Kidney (tissue), 13 donors: ENCODE measurements at regions not wholly inside any gene's neighbourhood (a gene's known extent, or its start where the extent isn't known, plus 50 kb on each side); places are given as distances from the start of the nearest gene placed in this dataset.

Source experiments
- DNase-seq, 5 donors: peaks; one replicate each; pipeline ENCODE4 v3.0.0-alpha.2; 2013 to 2020
- FAIRE-seq: peaks from 2 replicates; lab custom pipeline; 2012; peaks lifted over from hg19 to GRCh38; lab: Jason Lieb, UNC
- H3K27ac ChIP-seq, 2 donors: one replicate each; pipeline ENCODE4 v1.7.0; 2013; ENCODE audit warnings: low read depth in 2 of 2, low read length in 2 of 2, inconsistent platforms in 1 of 2
- H3K27me3 ChIP-seq: one replicate; pipeline ENCODE4 v1.7.1; 2013; ENCODE audit warnings: low read length, inconsistent platforms; ENCODE audit not compliant: control insufficient read depth, insufficient read depth
- H3K36me3 ChIP-seq, 3 donors: one replicate each; pipeline versions ENCODE4 v1.7.0 to v1.7.1; 2013; ENCODE audit warnings: low read length in 3 of 3, control low read depth in 1 of 3, inconsistent platforms in 1 of 3; ENCODE audit not compliant: insufficient read depth in 3 of 3, control insufficient read depth in 2 of 3
- H3K4me1 ChIP-seq, 3 donors: one replicate each; pipeline versions ENCODE4 v1.7.0 to v1.7.1; 2013; ENCODE audit warnings: low read length in 3 of 3, inconsistent platforms in 1 of 3, low read depth in 1 of 3; ENCODE audit not compliant: control insufficient read depth in 2 of 3, insufficient read depth in 2 of 3
- H3K4me3 ChIP-seq, 3 donors: one replicate each; pipeline versions ENCODE4 v1.7.0 to v1.8.1; 2013; ENCODE audit warnings: low read length in 3 of 3, control low read depth in 1 of 3, inconsistent platforms in 1 of 3
- H3K9ac ChIP-seq, 3 donors: one replicate each; pipeline versions ENCODE4 v1.7.0 to v1.7.1; 2013; ENCODE audit warnings: low read length in 3 of 3, control low read depth in 1 of 3, inconsistent platforms in 1 of 3
- H3K9me3 ChIP-seq, 3 donors: one replicate each; pipeline versions ENCODE4 v1.7.0 to v1.7.1; 2013; ENCODE audit warnings: low read length in 3 of 3, control low read depth in 1 of 3, inconsistent platforms in 1 of 3; ENCODE audit not compliant: control insufficient read depth in 2 of 3, insufficient read depth in 1 of 3
- intact Hi-C: fragments of 100-400 bp; cut with DNase I; formaldehyde crosslinking; loops from one replicate; pipeline ENCODE4 v1.11.1; 2022
- TF ChIP-seq, protein P1 (sequence below): IDR thresholded peaks from 3 replicates; pipeline ENCODE4 v1.5.1; 2012; ENCODE audit warnings: mild to moderate bottlenecking, moderate library complexity, borderline replicate concordance; ENCODE audit not compliant: insufficient read depth; ENCODE audit errors: extremely low read depth
- donor health status: control.
- donor health status: control.
- donor health status: control.
- donor health status: control.
- donor health status: control.
- donor health status: DM: yes; HTN: yes; CAD: no.
- donor health status: Normal renal cell carcinoma (clear cell type).

DNA sequence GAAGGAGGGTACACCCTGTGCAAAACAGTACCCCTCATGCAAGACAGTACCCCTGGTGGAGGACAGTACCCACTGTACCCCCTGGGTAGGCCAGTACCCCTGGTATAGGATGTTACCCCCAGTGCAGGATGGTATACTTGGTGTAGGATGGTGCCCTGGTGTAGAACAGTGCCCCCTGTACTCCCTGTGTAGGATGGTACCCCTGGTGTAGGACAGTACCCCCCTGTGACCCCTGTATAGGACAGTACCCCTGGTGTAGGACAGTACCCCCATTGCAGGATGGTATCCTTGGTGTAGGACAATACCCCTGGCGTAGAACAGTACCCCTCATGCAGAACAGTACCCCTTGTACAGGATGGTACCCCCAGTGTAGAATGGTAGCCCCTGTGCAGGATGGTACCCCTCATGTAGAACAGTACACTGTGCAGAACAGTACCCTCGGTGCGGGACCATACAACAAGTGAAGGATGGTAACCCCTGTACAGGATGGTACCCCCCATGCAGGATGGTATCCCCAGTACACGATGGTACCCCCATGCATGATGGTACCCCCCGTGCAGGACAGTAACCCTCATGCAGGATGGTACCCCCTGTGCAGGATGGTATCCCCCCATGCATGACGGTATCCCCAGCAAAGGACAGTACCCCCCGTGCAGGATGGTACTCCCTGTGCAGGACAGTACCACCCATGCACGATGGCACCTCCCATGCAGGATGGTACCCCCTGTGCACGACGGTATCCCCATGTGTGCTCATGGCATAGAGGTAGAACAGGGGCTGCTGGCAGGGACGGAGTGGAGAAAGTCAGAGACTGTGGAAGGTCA, 248.0 kb downstream of the DCDC2C start:
- no peak overlapping the region for H3K4me3 ChIP-seq
- no peak overlapping the region for H3K27ac ChIP-seq
- no peaks in the 10 kb centered on the region for H3K4me1 ChIP-seq
- no peak overlapping the region for H3K9ac ChIP-seq
- H3K9me3 ChIP-seq, result peaks cover 0 to 14% (median 0%) of the 10 kb centered on the region in 3 donors
- TF ChIP-seq, protein P1, sequence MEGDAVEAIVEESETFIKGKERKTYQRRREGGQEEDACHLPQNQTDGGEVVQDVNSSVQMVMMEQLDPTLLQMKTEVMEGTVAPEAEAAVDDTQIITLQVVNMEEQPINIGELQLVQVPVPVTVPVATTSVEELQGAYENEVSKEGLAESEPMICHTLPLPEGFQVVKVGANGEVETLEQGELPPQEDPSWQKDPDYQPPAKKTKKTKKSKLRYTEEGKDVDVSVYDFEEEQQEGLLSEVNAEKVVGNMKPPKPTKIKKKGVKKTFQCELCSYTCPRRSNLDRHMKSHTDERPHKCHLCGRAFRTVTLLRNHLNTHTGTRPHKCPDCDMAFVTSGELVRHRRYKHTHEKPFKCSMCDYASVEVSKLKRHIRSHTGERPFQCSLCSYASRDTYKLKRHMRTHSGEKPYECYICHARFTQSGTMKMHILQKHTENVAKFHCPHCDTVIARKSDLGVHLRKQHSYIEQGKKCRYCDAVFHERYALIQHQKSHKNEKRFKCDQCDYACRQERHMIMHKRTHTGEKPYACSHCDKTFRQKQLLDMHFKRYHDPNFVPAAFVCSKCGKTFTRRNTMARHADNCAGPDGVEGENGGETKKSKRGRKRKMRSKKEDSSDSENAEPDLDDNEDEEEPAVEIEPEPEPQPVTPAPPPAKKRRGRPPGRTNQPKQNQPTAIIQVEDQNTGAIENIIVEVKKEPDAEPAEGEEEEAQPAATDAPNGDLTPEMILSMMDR, result no peak
- no peaks in the 10 kb centered on the region for H3K27me3 ChIP-seq
- no peak for FAIRE-seq
- no peaks in the 10 kb centered on the region for H3K36me3 ChIP-seq
- intact Hi-C loops, result no loop called here
- no peak for DNase-seq

DNA sequence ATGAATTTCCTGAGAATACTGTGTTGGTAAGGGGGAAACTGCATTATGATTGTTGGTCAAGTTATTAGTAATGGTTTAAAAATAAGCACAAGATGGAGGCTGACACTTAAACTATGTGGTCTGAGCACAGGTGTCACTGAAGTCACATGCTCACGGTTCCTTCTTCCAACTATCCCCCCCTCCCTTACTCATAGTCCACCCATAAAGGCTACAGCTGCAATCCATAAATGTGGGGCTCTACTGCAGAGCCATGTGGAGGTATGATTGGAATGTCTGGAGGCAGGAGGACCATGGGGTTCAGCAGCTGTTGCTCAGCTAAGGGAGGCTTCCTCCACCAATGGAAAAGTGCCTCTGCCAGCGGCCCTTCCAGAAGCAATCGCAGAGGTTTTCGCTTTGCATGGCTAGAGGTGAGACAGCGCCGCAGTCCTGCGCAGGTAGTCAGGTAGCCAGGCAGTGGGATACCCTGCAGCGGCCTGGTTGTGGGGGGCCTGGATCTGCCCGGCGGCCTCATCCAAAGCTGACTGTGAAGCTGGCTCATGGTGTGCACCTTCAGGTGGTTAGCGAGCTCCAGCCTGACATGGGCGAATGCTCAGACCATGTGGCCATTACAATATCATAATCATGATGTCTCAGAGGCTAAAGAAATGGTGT, 249.6 kb downstream of the DCDC2C start:
- FAIRE-seq, result no peak

DNA sequence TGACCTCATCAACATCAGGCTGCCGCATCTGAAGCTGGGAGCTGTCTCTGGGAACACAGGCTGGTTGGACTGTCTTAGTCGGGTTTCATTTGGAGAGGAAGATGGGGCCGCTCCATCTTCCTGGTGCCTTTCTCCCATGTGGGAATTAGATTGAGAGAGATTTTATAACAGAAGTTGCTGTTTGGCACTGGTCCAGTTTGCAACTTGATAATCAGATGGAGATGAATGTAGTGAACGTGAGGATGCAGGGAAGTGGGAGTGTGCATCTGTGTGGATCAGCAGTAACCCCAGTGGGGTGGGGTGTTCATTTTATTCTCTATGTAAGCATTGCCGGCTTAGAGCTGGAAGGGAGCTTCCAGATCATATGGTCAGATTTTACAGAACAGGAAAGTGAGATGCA, 250.9 kb downstream of the DCDC2C start:
- Histone ChIP-seq H3K4me1 (no peaks in the 10 kb centered on the region), H3K27me3 (no peaks in the 10 kb centered on the region), H3K4me3 (no peak overlapping the region), H3K36me3 (no peaks in the 10 kb centered on the region), H3K9me3 (peaks cover 0 to 14% (median 0%) of the 10 kb centered on the region in 3 donors), H3K27ac (no peak overlapping the region), H3K9ac (no peak overlapping the region)
- FAIRE-seq (no peak), DNase-seq (peak in 1 of 5 donors; percentile 37)
- intact Hi-C loops, result no loop called here
- TF ChIP-seq, protein P1, result no peak

More for the DNA sequence above, 249.6 kb downstream of the DCDC2C start:
- no peaks in the 10 kb centered on the region for H3K36me3 ChIP-seq
- TF ChIP-seq, protein P1, result no peak
- H3K9ac ChIP-seq, result no peak overlapping the region
- peaks cover 0 to 14% (median 0%) of the 10 kb centered on the region in 3 donors for H3K9me3 ChIP-seq
- intact Hi-C loops, result no loop called here
- H3K4me3 ChIP-seq, result no peak overlapping the region
- no peaks in the 10 kb centered on the region for H3K4me1 ChIP-seq
- H3K27ac ChIP-seq, result no peak overlapping the region
- DNase-seq, result no peak
- no peaks in the 10 kb centered on the region for H3K27me3 ChIP-seq
